GM23248 (cell line): ENCODE measurements at regions not wholly inside any gene's neighbourhood (a gene's known extent, or its start where the extent isn't known, plus 50 kb on each side); places are given as distances from the start of the nearest gene placed in this dataset.

Experiments
- DNase-seq: peaks from one replicate; pipeline ENCODE4 v3.0.0-alpha.2; 2015
- H2AFZ ChIP-seq: fragments of 200-600 bp; sonication (generic); 2 replicates; pipeline ENCODE4 v1.6.1; 2016; ENCODE audit warnings: antibody characterized with exemption
- H3F3A ChIP-seq: fragments of 200-600 bp; sonication (generic); 2 replicates; pipeline ENCODE4 v1.6.1; 2016; ENCODE audit warnings: mild to moderate bottlenecking, antibody characterized with exemption, mixed run types; ENCODE audit not compliant: insufficient read depth
- H3K27ac ChIP-seq: fragments of 200-600 bp; sonication (generic); 2 replicates; pipeline ENCODE4 v1.5.1; 2016; ENCODE audit warnings: mild to moderate bottlenecking
- H3K27me3 ChIP-seq: fragments of 200-600 bp; sonication (generic); replicated peaks from 2 replicates; pipeline ENCODE4 v1.6.1; 2016; ENCODE audit warnings: mild to moderate bottlenecking; ENCODE audit not compliant: insufficient read depth
- H3K36me3 ChIP-seq: fragments of 200-600 bp; sonication (generic); 2 replicates; pipeline ENCODE4 v1.6.1; 2016; ENCODE audit warnings: low read depth, mild to moderate bottlenecking
- H3K4me1 ChIP-seq: fragments of 200-600 bp; sonication (generic); 2 replicates; pipeline ENCODE4 v1.6.1; 2016; ENCODE audit warnings: mild to moderate bottlenecking; ENCODE audit not compliant: insufficient read depth
- H3K4me2 ChIP-seq: fragments of 200-600 bp; sonication (generic); one replicate; pipeline ENCODE4 v1.6.1; 2016; ENCODE audit warnings: mild to moderate bottlenecking; ENCODE audit not compliant: unreplicated experiment
- H3K4me3 ChIP-seq: fragments of 200-600 bp; sonication (generic); 2 replicates; pipeline ENCODE4 v1.5.1; 2016; ENCODE audit warnings: mild to moderate bottlenecking
- H3K79me2 ChIP-seq: fragments of 200-600 bp; sonication (generic); 2 replicates; pipeline ENCODE4 v1.6.1; 2016; ENCODE audit warnings: mild to moderate bottlenecking; ENCODE audit not compliant: insufficient read depth
- H3K9ac ChIP-seq: fragments of 200-600 bp; sonication (generic); 2 replicates; pipeline ENCODE4 v1.6.1; 2016; ENCODE audit warnings: mild to moderate bottlenecking
- H3K9me2 ChIP-seq: fragments of 200-600 bp; sonication (generic); 2 replicates; pipeline ENCODE4 v1.6.1; 2016; ENCODE audit warnings: mixed run types, mild to moderate bottlenecking, moderate library complexity; ENCODE audit not compliant: insufficient read depth
- H3K9me3 ChIP-seq: fragments of 200-600 bp; sonication (generic); one replicate; pipeline ENCODE4 v1.6.1; 2017; ENCODE audit warnings: low read depth
- H4K20me1 ChIP-seq: fragments of 200-600 bp; sonication (generic); 2 replicates; pipeline ENCODE4 v1.6.0; 2016; ENCODE audit not compliant: insufficient read depth
- EZH2 ChIP-seq: fragments of 200-600 bp; sonication (generic); IDR thresholded peaks from 2 replicates; pipeline ENCODE4 v1.6.1; 2018; ENCODE audit warnings: antibody characterized with exemption, mild to moderate bottlenecking; ENCODE audit not compliant: insufficient read depth, poor library complexity, severe bottlenecking
- EZH2phosphoT487 ChIP-seq: fragments of 200-600 bp; sonication (generic); IDR thresholded peaks from 2 replicates; pipeline ENCODE4 v1.6.1; 2018; ENCODE audit warnings: antibody characterized with exemption, moderate library complexity, mild to moderate bottlenecking, low read depth; ENCODE audit not compliant: insufficient read depth
- WGBS, 2 experiments: methylation state at CpG; one replicate each; pipeline ENCODE4 v1.1.6; 2015 to 2017; ENCODE audit warnings: low lambda C conversion rate in 2 of 2, low coverage in 1 of 2; ENCODE audit errors: missing lambda C conversion rate in 2 of 2; 5-methylcytosine and 5-hydroxymethylcytosine counted together
- in situ Hi-C: fragments of 300-500 bp; cut with MboI; formaldehyde crosslinking; loops from 2 replicates; pipeline ENCODE4 v1.15.0; 2020

DNA sequence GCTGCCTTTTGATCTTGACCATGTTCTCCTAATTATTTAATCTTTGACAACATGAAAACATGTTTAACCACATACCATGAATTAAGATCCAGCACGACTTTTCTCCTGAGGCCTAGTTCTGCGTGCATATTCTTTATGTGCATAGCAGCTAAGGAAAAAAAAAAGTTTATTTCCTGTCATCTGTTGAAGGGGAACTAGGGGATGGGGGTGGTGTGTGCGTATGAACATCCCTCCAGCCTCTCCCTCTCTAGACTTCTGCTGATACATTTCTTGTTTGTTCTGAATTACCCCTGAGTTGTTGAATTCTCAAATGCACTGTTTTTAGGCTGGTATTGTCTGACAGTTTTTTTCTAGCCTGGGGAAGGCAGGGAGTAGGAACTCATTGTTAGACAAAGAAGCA, 543.3 kb downstream of the FGF9 start:
- no peak overlapping the region for H3K27ac ChIP-seq
- no peaks in the 10 kb centered on the region for H4K20me1 ChIP-seq
- H3K79me2 ChIP-seq: no peaks in the 10 kb centered on the region
- no peak for TF ChIP-seq EZH2phosphoT487
- TF ChIP-seq EZH2: no peak
- H3K36me3 ChIP-seq: no peaks in the 10 kb centered on the region
- 40 to 43% methylated on average over 3 of the region's 3 CpGs for WGBS, 2 experiments
- in situ Hi-C loops: no loop called here
- H3F3A ChIP-seq: no peaks in the 10 kb centered on the region
- no peak overlapping the region for H3K4me2 ChIP-seq
- no peak overlapping the region for H3K4me3 ChIP-seq
- no peak overlapping the region for H3K9ac ChIP-seq
- no peak for DNase-seq
- no peaks in the 10 kb centered on the region for H3K9me3 ChIP-seq
- H2AFZ ChIP-seq: no peak overlapping the region
- no peaks in the 10 kb centered on the region for H3K9me2 ChIP-seq
- H3K27me3 ChIP-seq: no peaks in the 10 kb centered on the region; the same call in 1 of the 2 replicates
- no peaks in the 10 kb centered on the region for H3K4me1 ChIP-seq

DNA sequence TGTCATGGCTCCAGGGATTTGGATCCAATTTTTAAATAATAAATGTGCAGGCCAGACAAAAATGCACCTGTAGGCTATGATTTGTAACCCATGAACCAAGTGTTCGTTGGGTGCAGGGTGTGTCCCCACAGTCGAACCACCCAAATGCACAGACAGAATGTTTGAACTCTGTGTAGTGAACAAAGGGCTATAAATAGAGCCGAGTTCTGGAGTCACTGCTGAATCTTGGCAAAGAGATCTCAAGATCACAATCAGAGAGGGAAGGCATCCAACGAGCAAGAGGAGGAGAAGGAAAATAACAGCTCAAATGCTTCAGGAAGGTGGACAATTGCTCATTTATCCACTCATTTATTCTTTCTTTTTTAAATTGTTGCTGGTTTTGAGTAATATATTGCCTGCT, 547.9 kb downstream of the FGF9 start:
- H2AFZ ChIP-seq: no peak overlapping the region
- H4K20me1 ChIP-seq: no peaks in the 10 kb centered on the region
- in situ Hi-C loops: no loop called here
- no peaks in the 10 kb centered on the region for H3K4me1 ChIP-seq
- H3K4me3 ChIP-seq: no peak overlapping the region
- H3F3A ChIP-seq: no peaks in the 10 kb centered on the region
- H3K36me3 ChIP-seq: no peaks in the 10 kb centered on the region
- no peaks in the 10 kb centered on the region for H3K9me2 ChIP-seq
- H3K27ac ChIP-seq: no peak overlapping the region
- no peaks in the 10 kb centered on the region for H3K79me2 ChIP-seq
- no peak overlapping the region for H3K4me2 ChIP-seq
- peak; percentile 3 for DNase-seq
- TF ChIP-seq EZH2phosphoT487: no peak
- no peak overlapping the region for H3K9ac ChIP-seq
- H3K9me3 ChIP-seq: no peaks in the 10 kb centered on the region
- H3K27me3 ChIP-seq: no peaks in the 10 kb centered on the region; the same call in 1 of the 2 replicates
- WGBS, 2 experiments: 0 to 2% methylated on average over 4 of the region's 4 CpGs

DNA sequence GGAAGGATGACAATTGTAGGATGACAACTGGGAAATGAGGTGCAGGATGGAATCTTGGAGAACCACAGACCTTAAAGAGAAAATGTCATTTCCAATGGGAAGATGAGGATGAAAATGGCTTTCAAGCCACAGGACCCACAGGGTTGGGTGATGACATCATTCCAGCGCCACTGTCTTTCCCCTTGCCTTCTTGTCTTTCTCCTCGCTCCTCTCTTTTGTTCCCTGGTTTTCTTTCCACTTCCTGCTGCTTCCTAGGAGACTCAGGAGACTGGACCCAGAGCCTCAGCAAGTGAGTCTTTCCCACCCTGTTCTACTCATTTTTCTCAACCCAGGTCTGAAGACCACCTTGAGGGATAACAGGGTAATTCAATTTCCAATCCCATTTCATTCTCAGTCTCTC, 548.8 kb downstream of the FGF9 start:
- in situ Hi-C loops: no loop called here

DNA sequence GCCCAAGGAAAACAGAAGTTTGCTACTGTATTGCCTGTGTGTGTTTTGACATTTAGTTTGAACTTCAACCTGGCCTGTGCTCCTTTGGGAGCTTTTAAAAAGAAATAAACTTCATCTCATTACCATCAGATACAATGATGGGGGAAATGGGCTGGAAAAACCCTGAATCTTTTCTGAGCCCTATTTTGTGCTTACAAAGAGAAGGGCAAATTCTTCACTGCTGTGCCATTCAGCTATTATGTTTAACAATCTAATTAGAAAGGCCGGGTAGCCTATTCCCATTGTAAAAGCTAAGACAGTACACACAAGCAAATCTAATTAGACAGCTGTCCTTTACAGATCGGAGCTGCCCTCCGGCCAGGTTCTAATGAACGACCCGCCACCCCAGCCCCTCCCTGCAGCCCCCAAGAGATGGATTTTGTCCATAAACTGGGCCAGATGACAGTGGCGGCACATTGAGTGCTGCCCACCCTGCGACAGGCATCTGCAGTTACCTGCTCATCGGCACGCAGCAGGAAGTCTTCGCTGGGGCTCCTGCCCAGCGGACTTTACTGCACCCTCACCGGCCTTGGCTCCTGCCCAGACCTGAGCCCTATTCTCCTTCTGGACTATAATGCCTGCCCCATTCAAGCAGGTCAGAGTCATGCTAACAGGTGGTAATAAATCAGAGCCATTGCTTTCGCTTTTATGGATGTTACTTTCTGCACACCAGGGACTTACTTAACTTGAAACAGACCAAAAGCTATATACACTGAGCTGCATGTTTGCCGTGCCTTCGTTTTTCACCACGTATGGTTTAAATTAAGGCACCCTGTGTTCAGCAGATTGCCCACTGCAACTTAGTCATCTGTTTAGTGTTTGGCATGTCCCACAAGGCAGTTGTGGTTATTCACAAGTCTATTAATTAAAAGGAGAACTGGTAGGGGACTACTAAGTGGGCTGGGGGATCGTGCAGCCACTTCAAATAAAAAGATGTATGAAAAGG, 549.6 kb downstream of the FGF9 start:
- peak; percentile 14 for DNase-seq
- Histone ChIP-seq H3K4me1 (no peaks in the 10 kb centered on the region), H3K79me2 (no peaks in the 10 kb centered on the region), H3K4me2 (no peak overlapping the region), H3K36me3 (no peaks in the 10 kb centered on the region), H3K9me3 (no peaks in the 10 kb centered on the region), H3F3A (no peaks in the 10 kb centered on the region), H4K20me1 (no peaks in the 10 kb centered on the region), H3K27me3 (no peaks in the 10 kb centered on the region; the same call in 1 of the 2 replicates), H3K27ac (no peak overlapping the region), H3K9me2 (no peaks in the 10 kb centered on the region), H2AFZ (no peak overlapping the region), H3K9ac (no peak overlapping the region), H3K4me3 (no peak overlapping the region)
- in situ Hi-C loops: no loop called here
- WGBS, 2 experiments: 39 to 51% methylated on average over 16 to 17 of the region's 17 CpGs
- no peak for TF ChIP-seq EZH2

More for the DNA sequence above, 548.8 kb downstream of the FGF9 start:
- Histone ChIP-seq H3K4me2 (no peak overlapping the region), H3K27ac (no peak overlapping the region), H3K9me2 (no peaks in the 10 kb centered on the region), H2AFZ (no peak overlapping the region), H3K79me2 (no peaks in the 10 kb centered on the region), H3K4me1 (no peaks in the 10 kb centered on the region), H3F3A (no peaks in the 10 kb centered on the region), H3K36me3 (no peaks in the 10 kb centered on the region), H3K9ac (no peak overlapping the region), H3K4me3 (no peak overlapping the region), H4K20me1 (no peaks in the 10 kb centered on the region), H3K9me3 (no peaks in the 10 kb centered on the region), H3K27me3 (no peaks in the 10 kb centered on the region; the same call in 1 of the 2 replicates)
- DNase-seq: no peak
- no peak for TF ChIP-seq EZH2phosphoT487
- TF ChIP-seq EZH2: no peak
- WGBS, 2 experiments: 66% methylated on average over 2 of the region's 2 CpGs
